ENCODE measurements at regions not wholly inside any gene's neighbourhood (a gene's known extent, or its start where the extent isn't known, plus 50 kb on each side); places are given as distances from the start of the nearest gene placed in this dataset.

DNA sequence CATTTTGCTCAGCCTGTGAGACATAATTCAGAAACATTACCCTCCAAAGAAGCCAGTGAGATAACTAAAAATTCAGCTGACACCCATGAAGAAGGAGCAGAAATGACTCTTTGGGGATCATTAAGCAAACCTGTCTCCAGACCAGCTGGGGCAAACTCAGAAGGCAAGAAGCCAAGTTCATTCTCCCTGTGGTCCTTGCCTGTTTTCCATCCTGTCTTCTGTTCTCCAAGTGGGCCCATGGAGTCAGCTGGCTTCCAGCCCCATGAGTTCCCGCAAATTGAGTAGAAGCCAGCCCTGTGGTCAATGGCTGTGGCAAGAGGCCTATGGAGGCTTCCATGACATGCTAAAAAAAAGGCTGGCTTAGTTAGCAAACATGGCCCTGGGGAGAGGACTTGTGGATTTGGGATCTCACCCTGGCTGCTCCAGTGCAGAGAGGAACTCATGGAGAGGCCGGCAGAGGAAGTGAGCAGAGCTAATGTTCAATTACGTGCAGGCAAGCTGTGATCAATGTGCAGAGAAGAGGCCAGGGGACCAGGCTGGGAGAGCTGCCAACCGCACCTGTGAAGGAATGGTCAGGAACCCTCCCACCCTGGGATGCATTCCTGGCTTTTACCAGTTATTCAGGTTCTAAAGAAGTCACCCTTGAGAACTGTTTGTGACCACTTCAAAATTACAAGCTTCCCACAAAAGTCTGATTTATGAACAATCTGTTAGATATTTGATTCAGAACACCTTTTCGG lies 229.1 kb downstream of the TSHZ3 start:
- intact Hi-C loops (cut with micrococcal nuclease), result no loop called here

DNA sequence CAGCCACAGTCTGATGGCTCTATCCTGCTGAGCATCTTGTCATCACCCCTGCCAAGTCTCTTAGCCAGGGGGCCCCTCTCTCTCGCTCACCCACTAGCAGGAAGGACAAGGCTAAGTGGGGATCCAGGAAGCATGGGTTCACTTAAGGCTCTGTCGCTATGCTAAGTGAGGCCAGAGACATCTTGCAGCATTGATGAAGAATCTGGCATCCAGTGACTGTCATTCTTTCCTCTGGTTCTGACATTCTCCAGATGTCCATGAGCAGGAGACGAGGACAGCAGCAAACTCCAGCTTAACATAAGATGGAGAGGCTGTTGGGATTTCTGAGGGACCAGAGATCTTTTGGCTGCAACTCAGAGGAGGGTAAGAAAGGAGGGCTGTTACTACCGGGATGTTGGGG lies 230.2 kb downstream of the TSHZ3 start:
- Mint-ChIP-seq H3K9me3 (ENCODE audit: unreplicated experiment) (peaks cover 41% of the 10 kb centered on the region), H3K27ac (ENCODE audit: low read depth, unreplicated experiment) (no peak overlapping the region), H3K4me3 (ENCODE audit: unreplicated experiment) (no peak overlapping the region), H3K36me3 (ENCODE audit: insufficient read depth, unreplicated experiment) (no peaks in the 10 kb centered on the region), H3K27me3 (ENCODE audit: insufficient read depth, unreplicated experiment) (no peaks in the 10 kb centered on the region), H3K4me1 (ENCODE audit: insufficient read depth, unreplicated experiment) (no peaks in the 10 kb centered on the region)
- ChIA-PET CTCF (no interaction called here), POLR2A (no interaction called here)
- no TSS peak for BruUV-seq (replicated peaks)
- intact Hi-C loops (cut with micrococcal nuclease), result no loop called here
- TF ChIP-seq, protein P1, sequence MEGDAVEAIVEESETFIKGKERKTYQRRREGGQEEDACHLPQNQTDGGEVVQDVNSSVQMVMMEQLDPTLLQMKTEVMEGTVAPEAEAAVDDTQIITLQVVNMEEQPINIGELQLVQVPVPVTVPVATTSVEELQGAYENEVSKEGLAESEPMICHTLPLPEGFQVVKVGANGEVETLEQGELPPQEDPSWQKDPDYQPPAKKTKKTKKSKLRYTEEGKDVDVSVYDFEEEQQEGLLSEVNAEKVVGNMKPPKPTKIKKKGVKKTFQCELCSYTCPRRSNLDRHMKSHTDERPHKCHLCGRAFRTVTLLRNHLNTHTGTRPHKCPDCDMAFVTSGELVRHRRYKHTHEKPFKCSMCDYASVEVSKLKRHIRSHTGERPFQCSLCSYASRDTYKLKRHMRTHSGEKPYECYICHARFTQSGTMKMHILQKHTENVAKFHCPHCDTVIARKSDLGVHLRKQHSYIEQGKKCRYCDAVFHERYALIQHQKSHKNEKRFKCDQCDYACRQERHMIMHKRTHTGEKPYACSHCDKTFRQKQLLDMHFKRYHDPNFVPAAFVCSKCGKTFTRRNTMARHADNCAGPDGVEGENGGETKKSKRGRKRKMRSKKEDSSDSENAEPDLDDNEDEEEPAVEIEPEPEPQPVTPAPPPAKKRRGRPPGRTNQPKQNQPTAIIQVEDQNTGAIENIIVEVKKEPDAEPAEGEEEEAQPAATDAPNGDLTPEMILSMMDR (IDR thresholded peaks at IDR 0.05; ENCODE audit: unreplicated experiment), result no peak
- DNase-seq (ENCODE audit: unreplicated experiment), result no peak

More for the DNA sequence above, 229.1 kb downstream of the TSHZ3 start:
- POLR2A ChIA-PET, result no interaction called here
- Mint-ChIP-seq H3K36me3 (ENCODE audit: insufficient read depth, unreplicated experiment) (no peaks in the 10 kb centered on the region), H3K9me3 (ENCODE audit: unreplicated experiment) (peaks cover 34% of the 10 kb centered on the region), H3K4me3 (ENCODE audit: unreplicated experiment) (no peak overlapping the region), H3K27me3 (ENCODE audit: insufficient read depth, unreplicated experiment) (no peaks in the 10 kb centered on the region), H3K27ac (ENCODE audit: low read depth, unreplicated experiment) (no peak overlapping the region), H3K4me1 (ENCODE audit: insufficient read depth, unreplicated experiment) (no peaks in the 10 kb centered on the region)
- TF ChIP-seq, protein P1 (IDR thresholded peaks at IDR 0.05; ENCODE audit: unreplicated experiment), result no peak
- no peak for DNase-seq (ENCODE audit: unreplicated experiment)
- BruUV-seq (replicated peaks), result no TSS peak
- CTCF ChIA-PET, result no interaction called here

DNA sequence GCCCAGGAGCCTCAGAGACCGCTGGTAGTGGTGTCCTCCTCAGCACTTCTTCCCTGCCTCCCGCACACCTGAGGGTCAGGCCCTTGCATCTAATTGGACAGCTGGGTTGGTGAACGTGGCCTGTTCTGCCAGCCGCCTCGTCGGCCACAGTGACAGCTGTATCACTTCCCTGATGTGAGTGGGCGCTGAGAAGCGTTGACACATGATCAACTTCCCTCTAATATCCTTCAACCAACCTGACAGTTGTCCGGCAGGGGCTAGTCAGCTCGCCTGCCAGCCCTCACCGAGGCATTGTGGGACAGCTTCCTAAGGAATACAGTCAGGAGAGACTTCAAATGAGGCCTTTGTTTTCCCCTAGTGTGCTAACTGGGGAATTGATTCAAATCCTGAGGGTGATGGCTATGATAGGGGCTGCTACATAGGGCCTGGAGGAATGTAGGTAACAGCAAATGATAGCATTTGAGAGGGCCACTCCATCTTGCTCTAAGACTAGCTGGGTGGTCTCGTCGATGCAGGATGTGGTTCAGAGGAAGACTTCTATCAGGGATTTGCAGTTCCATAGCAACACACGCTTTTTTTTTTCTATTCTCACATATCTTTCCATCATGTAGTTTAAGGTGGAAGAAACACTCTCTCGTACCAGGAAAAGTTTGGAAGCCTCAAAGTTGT lies 230.8 kb downstream of the TSHZ3 start:
- ChIA-PET POLR2A (no interaction called here), CTCF (no interaction called here)
- no peak for DNase-seq (ENCODE audit: unreplicated experiment)
- TF ChIP-seq, protein P1 (IDR thresholded peaks at IDR 0.05; ENCODE audit: unreplicated experiment), result no peak
- no TSS peak for BruUV-seq (replicated peaks)
- intact Hi-C loops (cut with micrococcal nuclease), result no loop called here
- Mint-ChIP-seq H3K27me3 (ENCODE audit: insufficient read depth, unreplicated experiment) (no peaks in the 10 kb centered on the region), H3K27ac (ENCODE audit: low read depth, unreplicated experiment) (no peak overlapping the region), H3K36me3 (ENCODE audit: insufficient read depth, unreplicated experiment) (no peaks in the 10 kb centered on the region), H3K4me1 (ENCODE audit: insufficient read depth, unreplicated experiment) (no peaks in the 10 kb centered on the region), H3K4me3 (ENCODE audit: unreplicated experiment) (no peak overlapping the region), H3K9me3 (ENCODE audit: unreplicated experiment) (peaks cover 38% of the 10 kb centered on the region)

DNA sequence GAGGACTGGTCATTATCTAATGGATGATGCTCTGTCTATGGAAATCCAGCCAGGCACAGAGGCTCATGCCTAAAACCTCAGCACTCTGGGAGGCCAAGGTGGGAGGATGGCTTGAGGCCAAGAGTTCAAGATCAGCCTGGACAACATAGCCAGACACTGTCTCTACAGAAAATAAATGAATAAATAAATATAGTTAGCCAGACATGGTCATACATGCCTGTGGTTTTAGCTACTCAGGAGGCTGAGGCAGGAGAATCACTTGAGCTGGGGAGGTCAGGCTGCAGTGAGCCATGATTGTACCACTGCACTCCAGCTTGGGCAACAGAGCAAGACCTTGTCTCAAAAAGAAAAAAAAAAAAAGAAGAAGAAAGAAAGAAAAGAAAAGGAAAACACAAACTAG lies 234.7 kb downstream of the TSHZ3 start:
- TF ChIP-seq, protein P1 (IDR thresholded peaks at IDR 0.05; ENCODE audit: unreplicated experiment), result no peak
- H3K4me3 Mint-ChIP-seq (ENCODE audit: unreplicated experiment), result no peak overlapping the region
- H3K27ac Mint-ChIP-seq (ENCODE audit: low read depth, unreplicated experiment), result no peak overlapping the region
- POLR2A ChIA-PET, result no interaction called here
- peaks cover 50% of the 10 kb centered on the region for H3K9me3 Mint-ChIP-seq (ENCODE audit: unreplicated experiment)
- DNase-seq (ENCODE audit: unreplicated experiment), result no peak
- no peaks in the 10 kb centered on the region for H3K27me3 Mint-ChIP-seq (ENCODE audit: insufficient read depth, unreplicated experiment)
- intact Hi-C loops (cut with micrococcal nuclease), result no loop called here
- CTCF ChIA-PET, result no interaction called here
- no peaks in the 10 kb centered on the region for H3K36me3 Mint-ChIP-seq (ENCODE audit: insufficient read depth, unreplicated experiment)
- no peaks in the 10 kb centered on the region for H3K4me1 Mint-ChIP-seq (ENCODE audit: insufficient read depth, unreplicated experiment)
- BruUV-seq (replicated peaks), result no TSS peak
